GM06990 (cell line): ENCODE measurements at regions not wholly inside any gene's neighbourhood (a gene's known extent, or its start where the extent isn't known, plus 50 kb on each side); places are given as distances from the start of the nearest gene placed in this dataset.

Source experiments
- DNase-seq: peaks from one replicate; pipeline ENCODE4 v3.0.0-alpha.2; 2011; ENCODE audit not compliant: insufficient read length; ENCODE audit errors: extremely low read depth
- H3K27me3 ChIP-seq: replicated peaks from 2 replicates; pipeline ENCODE4 v1.6.0; 2011; ENCODE audit warnings: low read length; ENCODE audit not compliant: control insufficient read depth, insufficient read depth
- H3K36me3 ChIP-seq: 2 replicates; pipeline ENCODE4 v1.5.1; 2011; ENCODE audit warnings: low read length; ENCODE audit not compliant: control insufficient read depth, insufficient read depth
- H3K4me3 ChIP-seq: replicated peaks from 2 replicates; pipeline ENCODE4 v1.5.1; 2011; ENCODE audit warnings: low read depth, mild to moderate bottlenecking, control low read depth, low read length
- CTCF ChIP-seq: IDR thresholded peaks from 2 replicates; pipeline ENCODE4 v1.5.1; 2011; ENCODE audit warnings: low read length, control low read depth, mild to moderate bottlenecking, inconsistent platforms; ENCODE audit not compliant: insufficient read depth, poor library complexity, severe bottlenecking

- no peaks in the 10 kb centered on the region for H3K27me3 ChIP-seq
- no peak overlapping the region for H3K4me3 ChIP-seq
- no peaks in the 10 kb centered on the region for H3K36me3 ChIP-seq
- no peak for DNase-seq
- no peak for TF ChIP-seq CTCF
Observed at GRCh38 chr4:98711526-98711925, 53.1 kb upstream of the TSPAN5 start.

GRCh38 chr4:98710831-98711230, 52.4 kb upstream of the TSPAN5 start:
- Histone ChIP-seq H3K4me3 (no peak overlapping the region), H3K36me3 (no peaks in the 10 kb centered on the region), H3K27me3 (no peaks in the 10 kb centered on the region)
- DNase-seq: no peak
- TF ChIP-seq CTCF: no peak
